ENCODE measurements at regions not wholly inside any gene's neighbourhood (a gene's known extent, or its start where the extent isn't known, plus 50 kb on each side); places are given as distances from the start of the nearest gene placed in this dataset.

GRCh38 chr14:46717211-46717610 is 65.6 kb upstream of the RPL10L start:
- Histone ChIP-seq H3K4me1 (replicated peaks in 1 of 4; ENCODE audit: control insufficient read depth in 3 of 4, insufficient read depth in 4 of 4, low read length in 3 of 4) (no peaks in the 10 kb centered on the region), H3K14ac (ENCODE audit: insufficient read length) (no peak overlapping the region), H3K27me3 (replicated peaks in 1 of 4; ENCODE audit: control insufficient read depth in 3 of 4, extremely low read depth in 1 of 4, insufficient read depth in 3 of 4, low read length in 3 of 4) (no peaks in the 10 kb centered on the region), H2BK15ac (ENCODE audit: low read length) (no peak overlapping the region), H3K56ac (replicated peaks; ENCODE audit: insufficient read length, low read depth, low read length) (no peak overlapping the region), H2BK120ac (replicated peaks; ENCODE audit: low read depth, low read length) (no peak overlapping the region), H2BK20ac (ENCODE audit: low read length) (no peak overlapping the region), H3K9me3 (ENCODE audit: insufficient read depth in 2 of 2, low read depth in 1 of 2, low read length in 1 of 2) (no peaks in the 10 kb centered on the region), H3K23ac (ENCODE audit: insufficient read length) (no peak overlapping the region), H3K18ac (ENCODE audit: extremely low read depth, low read length) (no peak overlapping the region), H3K79me2 (ENCODE audit: control insufficient read depth in 1 of 2, insufficient read depth in 2 of 2, low read length in 2 of 2) (no peaks in the 10 kb centered on the region), H4K8ac (ENCODE audit: extremely low read depth, insufficient read depth, low read length) (no peak overlapping the region), H3K4me3 (ENCODE audit: extremely low read depth in 1 of 4, insufficient read depth in 2 of 4, low read depth in 3 of 4, low read length in 4 of 4) (no peak overlapping the region), H4K20me1 (replicated peaks in 1 of 2; ENCODE audit: control insufficient read depth in 1 of 2, insufficient read depth in 2 of 2, low read length in 2 of 2) (no peaks in the 10 kb centered on the region), H3K4ac (replicated peaks; ENCODE audit: insufficient read length, low read depth, low read length) (no peak overlapping the region), H3K23me2 (ENCODE audit: low read depth, low read length) (no peaks in the 10 kb centered on the region), H4K5ac (ENCODE audit: insufficient read length, low read depth, low read length) (no peak overlapping the region), H2BK12ac (ENCODE audit: low read depth, low read length) (no peak overlapping the region), H3K9ac (replicated peaks in 1 of 4; ENCODE audit: extremely low read depth in 1 of 4, low read depth in 3 of 4, low read length in 3 of 4) (no peak overlapping the region), H3K79me1 (ENCODE audit: low read depth, low read length) (no peaks in the 10 kb centered on the region), H2BK5ac (ENCODE audit: low read depth, low read length) (no peak overlapping the region), H3K4me2 (ENCODE audit: insufficient read depth in 1 of 2, low read depth in 2 of 2, low read length in 2 of 2) (no peak overlapping the region), H3K36me3 (ENCODE audit: control insufficient read depth in 2 of 4, insufficient read depth in 4 of 4, low read length in 3 of 4) (no peaks in the 10 kb centered on the region), H2AK5ac (ENCODE audit: low read depth, low read length) (no peak overlapping the region), H2AFZ (ENCODE audit: low read length) (no peak overlapping the region), H4K91ac (replicated peaks; ENCODE audit: insufficient read length, low read length) (no peak overlapping the region), H3K27ac (ENCODE audit: low read depth, low read length) (no peak overlapping the region)
- ChIA-PET CTCF (ENCODE audit: partially characterized antibody) (interaction anchor here (1.7 kb wide), 1 partner anchor 20 kb away, joined by 5 read pairs; no protein-coding TSS in a partner anchor), POLR2A (ENCODE audit: partially characterized antibody) (no interaction called here)
- TF ChIP-seq PHF8 (conservative IDR thresholded peaks at IDR 0.05; ENCODE audit: low read depth, low read length) (no peak), YY1 (IDR thresholded peaks at IDR 0.05; ENCODE audit: low read depth, low read length) (no peak), BCL11A (IDR thresholded peaks at IDR 0.05; ENCODE audit: low read depth in 2 of 2, low read length in 2 of 2) (no peak)
- WGBS, 2 experiments (ENCODE audit: extremely low coverage in 1 of 2, insufficient coverage in 1 of 2, insufficient read length in 1 of 2, insufficient replicate concordance in 2 of 2, low coverage in 1 of 2, low lambda C conversion rate in 2 of 2, missing lambda C conversion rate in 1 of 2) = 94% methylated on average over 3 of the region's 3 CpGs; no CpG with 5 or more reads in 1 of the 2 experiments
- FAIRE-seq (no peak), DNase-seq (ENCODE audit: low read depth in 1 of 2, low spot score in 2 of 2) (no peak)

All from H1 (cell line).